ENCODE measurements at regions not wholly inside any gene's neighbourhood (a gene's known extent, or its start where the extent isn't known, plus 50 kb on each side); places are given as distances from the start of the nearest gene placed in this dataset.

GRCh38 chr5:114660791-114661190 lies 298.9 kb downstream of the KCNN2 start:
- DNase-seq = no peak

GRCh38 chr5:114658194-114658593 lies 296.3 kb downstream of the KCNN2 start:
- DNase-seq = no peak

- no peak for DNase-seq
Measured at GRCh38 chr5:114657342-114658130, 295.7 kb downstream of the KCNN2 start.

GRCh38 chr5:114649878-114650277 lies 288.0 kb downstream of the KCNN2 start:
- DNase-seq = no peak

- DNase-seq = no peak
Measured at GRCh38 chr5:114648940-114649339, 287.1 kb downstream of the KCNN2 start.

- no peak for DNase-seq
Measured at GRCh38 chr5:114644576-114644975, 282.7 kb downstream of the KCNN2 start.

- DNase-seq = no peak
Measured at GRCh38 chr5:114636271-114636670, 274.4 kb downstream of the KCNN2 start.

GRCh38 chr5:114634967-114635901 lies 273.4 kb downstream of the KCNN2 start:
- no peak for DNase-seq

GRCh38 chr5:114634517-114634916 lies 272.6 kb downstream of the KCNN2 start:
- DNase-seq = no peak

- no peak for DNase-seq
Measured at GRCh38 chr5:114612406-114612805, 250.5 kb downstream of the KCNN2 start.

GRCh38 chr5:114581136-114581535 lies 219.3 kb downstream of the KCNN2 start:
- no peak for DNase-seq

- DNase-seq = no peak
Measured at GRCh38 chr5:114565871-114566270, 204.0 kb downstream of the KCNN2 start.

- no peak for DNase-seq
Measured at GRCh38 chr5:114565139-114565538, 203.3 kb downstream of the KCNN2 start.

GRCh38 chr5:114561415-114561814 lies 199.5 kb downstream of the KCNN2 start:
- DNase-seq = no peak

Measured in amygdala (tissue), 56 donors.